Stimulated activated CD8-positive, alpha-beta memory T cell treated with anti-CD3 and anti-CD28 coated beads, Interleukin-12 subunit alpha, Interleukin-12 subunit beta, amount 100 ng/mL, for 24 hours (primary cell): ENCODE measurements at regions not wholly inside any gene's neighbourhood (a gene's known extent, or its start where the extent isn't known, plus 50 kb on each side); places are given as distances from the start of the nearest gene placed in this dataset.
"Not testable (repeated sequence)": the region's sequence is repeated elsewhere in the genome, so short reads cannot be mapped to it uniquely, and the experiment has no call there.

Experiments
- DNase-seq: peaks from one replicate; pipeline ENCODE4 v3.0.0-alpha.2; 2020; ENCODE audit errors: extremely low read depth

- DNase-seq = no peak
Measured at GRCh38 chr16:6009151-6009550, 911.6 kb upstream of the EEF2KMT start.

- no peak for DNase-seq
Measured at GRCh38 chr16:6008670-6009069, 911.1 kb upstream of the EEF2KMT start.

GRCh38 chr16:5993356-5993755, 895.8 kb upstream of the EEF2KMT start:
- no peak for DNase-seq

GRCh38 chr16:5982979-5983378, 885.4 kb upstream of the EEF2KMT start:
- DNase-seq = no peak

GRCh38 chr16:5979905-5980550, 882.4 kb upstream of the EEF2KMT start:
- no peak for DNase-seq

GRCh38 chr16:5977329-5977728, 879.7 kb upstream of the EEF2KMT start:
- no peak for DNase-seq

- DNase-seq = no peak
Measured at GRCh38 chr16:5972747-5973146, 875.2 kb upstream of the EEF2KMT start.

- DNase-seq = no peak
Measured at GRCh38 chr16:5971924-5972323, 874.3 kb upstream of the EEF2KMT start.

- no peak for DNase-seq
Measured at GRCh38 chr16:5971106-5971505, 873.5 kb upstream of the EEF2KMT start.

GRCh38 chr16:5966004-5966403, 868.4 kb upstream of the EEF2KMT start:
- no peak for DNase-seq

- DNase-seq = no peak
Measured at GRCh38 chr16:5965321-5965720, 867.7 kb upstream of the EEF2KMT start.

- DNase-seq = no peak
Measured at GRCh38 chr16:5951486-5951885, 853.9 kb upstream of the EEF2KMT start.

- DNase-seq = no peak
Measured at GRCh38 chr16:5944971-5945370, 847.4 kb upstream of the EEF2KMT start.

GRCh38 chr16:5938607-5939006, 841.0 kb upstream of the EEF2KMT start:
- no peak for DNase-seq

GRCh38 chr16:5932906-5933305, 835.3 kb upstream of the EEF2KMT start:
- no peak for DNase-seq

GRCh38 chr16:5928476-5929065, 831.0 kb upstream of the EEF2KMT start:
- DNase-seq = no peak

- no peak for DNase-seq
Measured at GRCh38 chr16:5925850-5926249, 828.3 kb upstream of the EEF2KMT start.

- no peak for DNase-seq
Measured at GRCh38 chr16:5922686-5923085, 825.1 kb upstream of the EEF2KMT start.

GRCh38 chr16:5918567-5919130, 821.1 kb upstream of the EEF2KMT start:
- no peak for DNase-seq

GRCh38 chr16:5917436-5918195, 820.0 kb upstream of the EEF2KMT start:
- DNase-seq = no peak

GRCh38 chr16:5916711-5917191, 819.2 kb upstream of the EEF2KMT start:
- no peak for DNase-seq

- no peak for DNase-seq
Measured at GRCh38 chr16:5911241-5911640, 813.6 kb upstream of the EEF2KMT start.

- not testable (repeated sequence) for DNase-seq
Measured at GRCh38 chr16:5909556-5909955, 812.0 kb upstream of the EEF2KMT start.
